Activated T-helper 17 cell treated with anti-CD3 and anti-CD28 coated beads, Interleukin-2, amount 50 U/mL, for 72 hours (primary cell): ENCODE measurements at regions not wholly inside any gene's neighbourhood (a gene's known extent, or its start where the extent isn't known, plus 50 kb on each side); places are given as distances from the start of the nearest gene placed in this dataset.
"Not testable (repeated sequence)": the region's sequence is repeated elsewhere in the genome, so short reads cannot be mapped to it uniquely, and the experiment has no call there.

Source experiments
- ATAC-seq: fragments of 150-1000 bp; cut with Tn5 transposase; replicated peaks from 2 replicates; pipeline ENCODE4 v1.10.0; 2021; ENCODE audit warnings: mild to moderate bottlenecking, moderate library complexity
- H3K27ac Mint-ChIP-seq: one replicate; pipeline ENCODE4 v1.8.0; 2022; ENCODE audit warnings: mixed read lengths
- H3K27me3 Mint-ChIP-seq: one replicate; pipeline ENCODE4 v1.8.0; 2022; ENCODE audit warnings: mixed read lengths
- H3K36me3 Mint-ChIP-seq: one replicate; pipeline ENCODE4 v1.8.0; 2022; ENCODE audit warnings: low read depth, mild to moderate bottlenecking, mixed read lengths
- H3K4me1 Mint-ChIP-seq: one replicate; pipeline ENCODE4 v1.8.0; 2022; ENCODE audit warnings: mixed read lengths
- H3K4me3 Mint-ChIP-seq: one replicate; pipeline ENCODE4 v1.8.0; 2022; ENCODE audit warnings: mild to moderate bottlenecking, mixed read lengths
- H3K9me3 Mint-ChIP-seq: one replicate; pipeline ENCODE4 v1.8.0; 2022; ENCODE audit warnings: mixed read lengths

- no peak overlapping the region for H3K27ac Mint-ChIP-seq
- ATAC-seq, result peak; percentile 37
- H3K36me3 Mint-ChIP-seq, result no peaks in the 10 kb centered on the region
- no peak overlapping the region for H3K4me3 Mint-ChIP-seq
- H3K27me3 Mint-ChIP-seq, result peaks cover 43% of the 10 kb centered on the region
- no peaks in the 10 kb centered on the region for H3K9me3 Mint-ChIP-seq
- H3K4me1 Mint-ChIP-seq, result no peaks in the 10 kb centered on the region
Measured at GRCh38 chr6:27650620-27651370, 177.9 kb upstream of the ZNF184 start.

- no peak overlapping the region for H3K4me3 Mint-ChIP-seq
- no peak overlapping the region for H3K27ac Mint-ChIP-seq
- H3K36me3 Mint-ChIP-seq, result no peaks in the 10 kb centered on the region
- H3K27me3 Mint-ChIP-seq, result peaks cover 51% of the 10 kb centered on the region
- ATAC-seq, result no peak
- no peaks in the 10 kb centered on the region for H3K4me1 Mint-ChIP-seq
- no peaks in the 10 kb centered on the region for H3K9me3 Mint-ChIP-seq
Measured at GRCh38 chr6:27644528-27644927, 171.6 kb upstream of the ZNF184 start.

DNA sequence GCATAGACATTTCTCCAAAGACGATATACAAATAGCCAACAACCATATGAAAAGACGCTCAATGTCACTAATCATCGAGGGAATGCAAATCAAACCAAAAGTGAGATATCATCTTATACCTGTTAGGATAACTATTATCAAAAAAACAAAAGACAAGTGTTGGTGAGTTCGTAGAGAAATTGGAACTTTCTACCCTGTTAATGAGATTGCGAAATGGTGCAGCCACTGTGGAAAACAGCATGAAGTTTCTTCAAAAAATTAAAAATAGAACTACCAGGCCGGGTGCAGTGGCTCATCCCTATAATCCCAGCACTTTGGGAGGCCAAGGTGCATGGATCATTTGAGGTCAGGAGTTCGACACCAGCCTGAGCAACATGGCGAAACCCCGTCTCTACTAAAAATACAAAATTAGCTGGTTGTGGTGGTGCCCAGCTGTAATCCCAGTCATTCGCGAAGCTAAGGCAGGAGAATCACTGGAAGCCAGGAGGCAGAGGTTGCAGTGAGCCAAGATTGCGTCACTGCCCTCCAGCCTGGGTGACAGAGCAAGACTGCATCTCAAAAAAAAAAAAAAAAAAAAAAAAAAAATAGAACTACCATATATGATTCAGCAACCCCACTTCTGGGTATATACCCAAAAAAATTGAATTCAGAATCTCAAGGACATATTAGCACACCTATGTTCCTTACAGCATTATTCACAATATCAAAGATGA is 170.0 kb upstream of the ZNF184 start:
- ATAC-seq, result no peak
- Mint-ChIP-seq H3K27ac (no peak overlapping the region), H3K4me1 (no peaks in the 10 kb centered on the region), H3K36me3 (no peaks in the 10 kb centered on the region), H3K27me3 (peaks cover 46% of the 10 kb centered on the region), H3K9me3 (no peaks in the 10 kb centered on the region), H3K4me3 (no peak overlapping the region)

GRCh38 chr6:27635886-27636285 is 163.0 kb upstream of the ZNF184 start:
- H3K9me3 Mint-ChIP-seq, H3K4me1 Mint-ChIP-seq, H3K36me3 Mint-ChIP-seq, H3K27ac Mint-ChIP-seq, ATAC-seq, H3K4me3 Mint-ChIP-seq: not testable (repeated sequence)
- peaks cover 53% of the 10 kb centered on the region for H3K27me3 Mint-ChIP-seq

- H3K27me3 Mint-ChIP-seq, result peaks cover 63% of the 10 kb centered on the region
- H3K27ac Mint-ChIP-seq, ATAC-seq, H3K36me3 Mint-ChIP-seq, H3K4me1 Mint-ChIP-seq, H3K9me3 Mint-ChIP-seq, H3K4me3 Mint-ChIP-seq: not testable (repeated sequence)
Measured at GRCh38 chr6:27633221-27633688, 160.3 kb upstream of the ZNF184 start.

GRCh38 chr6:27631609-27631916 is 158.7 kb upstream of the ZNF184 start:
- H3K4me3 Mint-ChIP-seq, result peak overlapping the region; percentile 61
- no peaks in the 10 kb centered on the region for H3K36me3 Mint-ChIP-seq

GRCh38 chr6:27630727-27631608 is 158.1 kb upstream of the ZNF184 start:
- Mint-ChIP-seq H3K36me3 (no peaks in the 10 kb centered on the region), H3K4me3 (peak overlapping the region; percentile 61), H3K27ac (no peak overlapping the region), H3K4me1 (no peaks in the 10 kb centered on the region), H3K9me3 (no peaks in the 10 kb centered on the region), H3K27me3 (peaks cover 55% of the 10 kb centered on the region)
- ATAC-seq, result peak; percentile 50

More at GRCh38 chr6:27631609-27631916, 158.7 kb upstream of the ZNF184 start:
- ATAC-seq, result no peak
- H3K9me3 Mint-ChIP-seq, result no peaks in the 10 kb centered on the region
- no peaks in the 10 kb centered on the region for H3K4me1 Mint-ChIP-seq
- peaks cover 60% of the 10 kb centered on the region for H3K27me3 Mint-ChIP-seq
- H3K27ac Mint-ChIP-seq, result no peak overlapping the region

- H3K4me1 Mint-ChIP-seq, result no peaks in the 10 kb centered on the region
- no peaks in the 10 kb centered on the region for H3K36me3 Mint-ChIP-seq
- peaks cover 51% of the 10 kb centered on the region for H3K27me3 Mint-ChIP-seq
- H3K9me3 Mint-ChIP-seq, result no peaks in the 10 kb centered on the region
- H3K27ac Mint-ChIP-seq, result no peak overlapping the region
- ATAC-seq, result no peak
- H3K4me3 Mint-ChIP-seq, result no peak overlapping the region
Measured at GRCh38 chr6:27624694-27625262, 151.9 kb upstream of the ZNF184 start.

DNA sequence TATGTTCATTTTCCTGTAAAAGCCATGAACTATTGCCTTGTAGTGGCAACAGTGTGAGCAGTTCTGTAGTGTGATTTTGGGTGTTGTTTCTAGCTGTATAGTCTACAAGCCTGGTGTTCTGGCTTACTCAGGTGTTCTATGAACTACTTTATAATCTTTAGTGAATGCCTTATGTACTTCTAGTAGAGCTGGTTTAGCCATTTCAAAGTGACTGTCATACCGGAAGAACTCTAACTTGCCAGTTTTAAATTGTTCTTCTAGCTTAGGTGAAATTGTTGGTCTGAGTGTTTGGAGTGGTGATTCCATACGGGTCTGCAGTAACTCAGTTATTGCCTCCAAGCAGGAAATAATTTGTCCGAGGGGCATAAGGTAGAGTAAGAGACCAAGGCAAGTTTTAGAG is 150.2 kb upstream of the ZNF184 start:
- H3K4me3 Mint-ChIP-seq, result no peak overlapping the region
- H3K4me1 Mint-ChIP-seq, result no peaks in the 10 kb centered on the region
- no peak overlapping the region for H3K27ac Mint-ChIP-seq
- ATAC-seq, result no peak
- H3K36me3 Mint-ChIP-seq, result no peaks in the 10 kb centered on the region
- no peaks in the 10 kb centered on the region for H3K9me3 Mint-ChIP-seq
- peaks cover 54% of the 10 kb centered on the region for H3K27me3 Mint-ChIP-seq

GRCh38 chr6:27619436-27619835 is 146.5 kb upstream of the ZNF184 start:
- no peak overlapping the region for H3K27ac Mint-ChIP-seq
- no peak overlapping the region for H3K4me3 Mint-ChIP-seq
- H3K27me3 Mint-ChIP-seq, result peaks cover 63% of the 10 kb centered on the region
- ATAC-seq, result no peak
- H3K36me3 Mint-ChIP-seq, result no peaks in the 10 kb centered on the region
- H3K4me1 Mint-ChIP-seq, result peaks cover 5% of the 10 kb centered on the region
- no peaks in the 10 kb centered on the region for H3K9me3 Mint-ChIP-seq

- peaks cover 57% of the 10 kb centered on the region for H3K27me3 Mint-ChIP-seq
Measured at GRCh38 chr6:27617700-27618689, 145.1 kb upstream of the ZNF184 start.

DNA sequence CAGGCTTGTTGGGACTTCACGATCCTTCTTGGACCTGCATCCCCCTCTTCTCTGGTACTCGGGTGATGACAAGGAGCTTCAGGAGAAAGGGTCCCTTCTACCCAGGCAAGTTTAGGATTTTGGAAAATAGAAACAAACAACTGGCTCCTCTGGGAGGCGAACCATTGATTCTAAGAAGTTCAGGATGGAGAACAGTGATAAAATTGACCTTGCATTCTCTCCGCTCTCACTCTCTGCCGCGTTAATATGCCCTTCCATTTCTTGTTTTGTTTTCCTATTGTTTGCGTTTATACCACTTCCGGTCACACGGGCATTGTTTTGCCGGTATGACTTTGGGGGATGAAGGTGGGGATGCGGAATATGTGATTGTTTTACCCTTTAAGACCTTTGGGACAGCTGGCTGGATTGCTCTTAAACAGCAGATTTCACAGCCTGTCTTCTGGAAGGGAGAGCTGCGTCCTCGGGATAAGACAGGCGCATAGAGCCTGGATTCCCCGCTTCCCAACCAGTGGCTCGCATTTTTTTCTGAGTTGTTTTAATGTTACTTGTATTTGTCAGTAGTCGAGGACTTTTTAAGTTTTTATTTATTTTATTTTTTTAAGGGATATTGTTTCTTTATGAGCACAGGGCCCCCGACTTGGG is 144.3 kb upstream of the ZNF184 start:
- Mint-ChIP-seq H3K27ac (no peak overlapping the region), H3K4me3 (peak overlapping the region; percentile 26), H3K9me3 (no peaks in the 10 kb centered on the region), H3K4me1 (peaks cover 5% of the 10 kb centered on the region), H3K27me3 (peaks cover 59% of the 10 kb centered on the region), H3K36me3 (no peaks in the 10 kb centered on the region)
- no peak for ATAC-seq

More at GRCh38 chr6:27617700-27618689, 145.1 kb upstream of the ZNF184 start:
- Mint-ChIP-seq H3K27ac (no peak overlapping the region), H3K36me3 (no peaks in the 10 kb centered on the region), H3K9me3 (no peaks in the 10 kb centered on the region), H3K4me3 (peak overlapping the region; percentile 26), H3K4me1 (peaks cover 5% of the 10 kb centered on the region)
- ATAC-seq, result no peak
